Neural crest cell (in vitro differentiated cells): ENCODE measurements at regions not wholly inside any gene's neighbourhood (a gene's known extent, or its start where the extent isn't known, plus 50 kb on each side); places are given as distances from the start of the nearest gene placed in this dataset.

ENCODE experiments used
- DNase-seq: peaks from one replicate; pipeline ENCODE4 v3.0.0; 2021; ENCODE audit warnings: low read depth, mixed read lengths, low spot score
- H3K27ac Mint-ChIP-seq: one replicate; pipeline ENCODE4 v1.8.0; 2021; ENCODE audit warnings: mild to moderate bottlenecking, mixed read lengths; ENCODE audit not compliant: unreplicated experiment
- H3K27me3 Mint-ChIP-seq: 2 replicates; pipeline ENCODE4 v1.8.0; 2021; ENCODE audit warnings: low read depth, mild to moderate bottlenecking, mixed read lengths
- H3K36me3 Mint-ChIP-seq: 2 replicates; pipeline ENCODE4 v1.8.0; 2021; ENCODE audit warnings: low read depth, mild to moderate bottlenecking, mixed read lengths
- H3K4me1 Mint-ChIP-seq: 2 replicates; pipeline ENCODE4 v1.8.0; 2021; ENCODE audit warnings: mixed read lengths
- H3K4me3 Mint-ChIP-seq: one replicate; pipeline ENCODE4 v1.8.0; 2021; ENCODE audit warnings: mild to moderate bottlenecking, mixed read lengths
- H3K9me3 Mint-ChIP-seq: 2 replicates; pipeline ENCODE4 v1.8.0; 2021; ENCODE audit warnings: mixed read lengths
- TF ChIP-seq, protein P1 (sequence below): fragments of 200-600 bp; sonication (generic); conservative IDR thresholded peaks from 2 replicates; pipeline ENCODE4 v1.5.0; 2021; ENCODE audit warnings: antibody characterized with exemption, mild to moderate bottlenecking

DNA sequence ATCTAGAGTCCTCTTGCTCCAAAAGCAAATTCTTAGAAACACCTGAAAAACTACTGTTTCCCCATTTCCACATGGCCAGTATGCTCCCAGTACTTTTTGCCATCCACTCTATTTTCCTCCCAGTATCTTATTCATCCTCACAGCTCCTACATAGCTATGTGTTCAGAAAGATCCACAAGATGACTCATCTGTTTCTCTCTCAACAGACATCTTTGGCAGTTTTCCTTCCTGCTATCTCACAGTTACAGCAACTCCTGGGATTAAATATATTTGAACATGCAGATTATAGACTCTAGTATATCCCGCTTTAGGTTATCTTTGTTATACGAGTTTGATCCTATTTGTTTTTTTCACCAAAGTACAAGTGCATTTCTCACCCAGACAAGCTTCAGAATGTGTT lies 675.6 kb upstream of the POT1 start:
- no peak for DNase-seq
- no peaks in the 10 kb centered on the region for H3K27me3 Mint-ChIP-seq
- no peak overlapping the region for H3K4me3 Mint-ChIP-seq
- TF ChIP-seq, protein P1, sequence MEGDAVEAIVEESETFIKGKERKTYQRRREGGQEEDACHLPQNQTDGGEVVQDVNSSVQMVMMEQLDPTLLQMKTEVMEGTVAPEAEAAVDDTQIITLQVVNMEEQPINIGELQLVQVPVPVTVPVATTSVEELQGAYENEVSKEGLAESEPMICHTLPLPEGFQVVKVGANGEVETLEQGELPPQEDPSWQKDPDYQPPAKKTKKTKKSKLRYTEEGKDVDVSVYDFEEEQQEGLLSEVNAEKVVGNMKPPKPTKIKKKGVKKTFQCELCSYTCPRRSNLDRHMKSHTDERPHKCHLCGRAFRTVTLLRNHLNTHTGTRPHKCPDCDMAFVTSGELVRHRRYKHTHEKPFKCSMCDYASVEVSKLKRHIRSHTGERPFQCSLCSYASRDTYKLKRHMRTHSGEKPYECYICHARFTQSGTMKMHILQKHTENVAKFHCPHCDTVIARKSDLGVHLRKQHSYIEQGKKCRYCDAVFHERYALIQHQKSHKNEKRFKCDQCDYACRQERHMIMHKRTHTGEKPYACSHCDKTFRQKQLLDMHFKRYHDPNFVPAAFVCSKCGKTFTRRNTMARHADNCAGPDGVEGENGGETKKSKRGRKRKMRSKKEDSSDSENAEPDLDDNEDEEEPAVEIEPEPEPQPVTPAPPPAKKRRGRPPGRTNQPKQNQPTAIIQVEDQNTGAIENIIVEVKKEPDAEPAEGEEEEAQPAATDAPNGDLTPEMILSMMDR: no peak
- H3K9me3 Mint-ChIP-seq: no peaks in the 10 kb centered on the region
- no peak overlapping the region for H3K27ac Mint-ChIP-seq
- no peaks in the 10 kb centered on the region for H3K4me1 Mint-ChIP-seq
- no peaks in the 10 kb centered on the region for H3K36me3 Mint-ChIP-seq

DNA sequence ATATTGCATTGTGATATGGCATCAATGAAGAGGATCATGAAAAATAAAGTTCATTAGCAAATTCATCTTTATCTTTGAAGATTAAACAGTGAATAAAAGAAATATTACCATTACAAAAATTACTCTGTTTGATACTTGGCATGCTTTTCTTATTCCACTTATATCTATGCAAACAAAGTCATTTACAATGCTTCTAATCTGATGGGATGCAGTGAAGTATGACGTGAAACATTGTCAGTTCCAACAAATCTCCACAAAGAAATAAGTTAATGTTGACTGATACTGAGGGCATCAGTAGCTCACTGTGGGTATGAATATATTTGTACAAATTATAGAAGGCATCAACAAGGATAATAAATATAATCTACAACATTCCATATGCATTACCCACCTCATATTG lies 672.8 kb upstream of the POT1 start:
- H3K4me1 Mint-ChIP-seq: no peaks in the 10 kb centered on the region
- H3K27me3 Mint-ChIP-seq: no peaks in the 10 kb centered on the region
- DNase-seq: no peak
- no peaks in the 10 kb centered on the region for H3K9me3 Mint-ChIP-seq
- H3K27ac Mint-ChIP-seq: no peak overlapping the region
- H3K36me3 Mint-ChIP-seq: no peaks in the 10 kb centered on the region
- H3K4me3 Mint-ChIP-seq: no peak overlapping the region
- TF ChIP-seq, protein P1: no peak

DNA sequence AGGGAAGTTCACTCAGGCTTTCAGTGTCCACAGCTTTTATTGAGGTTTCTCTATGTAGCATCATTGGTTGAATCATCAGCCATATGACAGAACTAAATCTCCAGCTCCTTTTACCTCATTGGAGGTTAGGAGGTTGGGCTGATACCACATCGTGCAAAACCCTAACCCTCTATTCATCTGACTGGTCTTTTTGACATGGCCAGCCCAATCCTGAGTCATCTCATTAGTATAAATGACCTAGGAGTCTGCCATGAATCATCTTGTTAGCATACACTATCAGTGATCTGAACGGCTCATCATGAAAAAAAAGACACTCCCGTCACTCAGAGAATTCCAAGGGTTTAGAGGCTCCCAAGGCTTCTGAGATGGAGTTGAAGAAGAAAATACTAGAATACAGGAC lies 669.8 kb upstream of the POT1 start:
- DNase-seq: no peak
- Mint-ChIP-seq H3K4me1 (no peaks in the 10 kb centered on the region), H3K36me3 (no peaks in the 10 kb centered on the region), H3K27ac (no peak overlapping the region), H3K27me3 (no peaks in the 10 kb centered on the region), H3K4me3 (no peak overlapping the region), H3K9me3 (no peaks in the 10 kb centered on the region)
- TF ChIP-seq, protein P1: no peak

DNA sequence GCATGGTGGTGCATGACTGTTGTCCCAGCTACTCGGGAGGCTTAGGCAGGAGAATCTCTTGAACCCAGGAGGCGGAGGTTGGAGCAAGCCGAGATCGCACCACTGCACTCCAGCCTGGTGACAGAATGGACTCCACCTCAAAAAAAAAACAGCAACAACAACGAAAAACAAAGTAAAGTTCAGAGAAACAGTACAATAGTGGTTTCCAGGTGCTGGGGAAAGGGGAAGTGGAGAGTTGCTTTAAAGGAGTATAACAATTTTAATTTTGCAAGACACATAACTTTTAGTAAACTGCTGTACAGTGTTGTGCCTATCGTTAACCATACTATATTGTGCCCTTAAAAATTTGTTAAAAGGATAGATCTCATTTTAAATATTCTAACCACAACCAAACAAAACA lies 662.7 kb upstream of the POT1 start:
- no peaks in the 10 kb centered on the region for H3K27me3 Mint-ChIP-seq
- no peaks in the 10 kb centered on the region for H3K9me3 Mint-ChIP-seq
- H3K36me3 Mint-ChIP-seq: no peaks in the 10 kb centered on the region
- no peak overlapping the region for H3K4me3 Mint-ChIP-seq
- TF ChIP-seq, protein P1: no peak
- H3K27ac Mint-ChIP-seq: no peak overlapping the region
- H3K4me1 Mint-ChIP-seq: no peaks in the 10 kb centered on the region
- DNase-seq: no peak

DNA sequence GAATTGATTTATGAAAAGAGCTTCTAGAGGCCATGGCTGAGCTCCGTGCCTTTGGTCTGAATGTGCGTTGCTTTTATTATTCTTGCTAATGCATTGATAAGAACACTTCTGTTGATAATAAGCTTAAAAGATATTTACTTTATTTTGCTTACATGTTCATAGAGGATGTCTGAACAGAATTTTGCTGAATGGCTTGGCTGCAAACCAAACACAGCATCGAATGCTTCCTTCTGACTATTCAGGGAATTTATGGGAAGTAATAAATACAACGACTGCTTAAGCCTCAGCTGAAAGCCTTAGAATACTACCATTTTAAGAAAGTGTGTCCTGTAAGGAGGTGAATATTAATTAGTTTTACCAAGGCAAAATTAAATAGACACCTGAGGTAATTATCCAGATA lies 643.5 kb upstream of the POT1 start:
- no peak overlapping the region for H3K27ac Mint-ChIP-seq
- no peak overlapping the region for H3K4me3 Mint-ChIP-seq
- no peaks in the 10 kb centered on the region for H3K36me3 Mint-ChIP-seq
- no peaks in the 10 kb centered on the region for H3K4me1 Mint-ChIP-seq
- H3K9me3 Mint-ChIP-seq: no peaks in the 10 kb centered on the region
- TF ChIP-seq, protein P1: no peak
- DNase-seq: no peak
- no peaks in the 10 kb centered on the region for H3K27me3 Mint-ChIP-seq

DNA sequence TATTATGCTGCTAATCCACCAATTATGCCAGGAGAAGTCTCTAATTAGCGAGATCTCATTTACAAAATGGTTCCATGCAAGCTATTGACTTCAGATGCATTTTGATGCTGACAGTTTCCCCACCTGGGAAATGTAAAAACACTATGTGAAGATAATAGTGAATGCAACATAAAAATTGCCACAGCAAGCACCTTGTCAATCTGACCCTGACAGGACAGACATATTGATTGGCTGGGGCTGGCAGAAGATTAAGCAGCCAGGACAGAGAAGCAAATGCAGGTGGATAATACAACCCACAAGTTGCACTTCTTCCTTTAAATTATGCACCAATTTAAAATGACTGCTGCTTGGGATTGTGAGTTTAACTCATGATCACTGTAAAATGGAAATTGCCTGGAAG lies 642.8 kb upstream of the POT1 start:
- Mint-ChIP-seq H3K4me1 (no peaks in the 10 kb centered on the region), H3K27me3 (no peaks in the 10 kb centered on the region), H3K27ac (no peak overlapping the region), H3K36me3 (no peaks in the 10 kb centered on the region), H3K9me3 (no peaks in the 10 kb centered on the region), H3K4me3 (no peak overlapping the region)
- no peak for DNase-seq
- TF ChIP-seq, protein P1: no peak
